ENCODE measurements at regions not wholly inside any gene's neighbourhood (a gene's known extent, or its start where the extent isn't known, plus 50 kb on each side); places are given as distances from the start of the nearest gene placed in this dataset.

GRCh38 chr7:115319541-115319940 is 397.6 kb downstream of the MDFIC start:
- TF ChIP-seq MAX (CRISPR knock-in tag; IDR thresholded peaks at IDR 0.05), result no peak
- TF ChIP-seq MTA1 (IDR thresholded peaks at IDR 0.05; ENCODE audit: borderline replicate concordance), result no peak
- TF ChIP-seq LARP7 (IDR thresholded peaks at IDR 0.05), result no peak
- no peak for TF ChIP-seq ZNF431 (CRISPR knock-in tag; IDR thresholded peaks at IDR 0.05)
- no peak for TF ChIP-seq NFXL1 (CRISPR knock-in tag; IDR thresholded peaks at IDR 0.05)
- TF ChIP-seq PREB (CRISPR knock-in tag; IDR thresholded peaks at IDR 0.05), result no peak
- no peak for TF ChIP-seq ZNF407 (IDR thresholded peaks at IDR 0.05; ENCODE audit: low read depth)
- TF ChIP-seq ELF1 (tag; IDR thresholded peaks at IDR 0.05), result no peak
- TF ChIP-seq HMG20B (CRISPR knock-in tag; IDR thresholded peaks at IDR 0.05), result no peak
- no peak for TF ChIP-seq CREB1 (IDR thresholded peaks at IDR 0.05)
- TF ChIP-seq CREB1 (CRISPR knock-in tag; IDR thresholded peaks at IDR 0.05), result no peak
